ENCODE measurements at regions not wholly inside any gene's neighbourhood (a gene's known extent, or its start where the extent isn't known, plus 50 kb on each side); places are given as distances from the start of the nearest gene placed in this dataset.

DNA sequence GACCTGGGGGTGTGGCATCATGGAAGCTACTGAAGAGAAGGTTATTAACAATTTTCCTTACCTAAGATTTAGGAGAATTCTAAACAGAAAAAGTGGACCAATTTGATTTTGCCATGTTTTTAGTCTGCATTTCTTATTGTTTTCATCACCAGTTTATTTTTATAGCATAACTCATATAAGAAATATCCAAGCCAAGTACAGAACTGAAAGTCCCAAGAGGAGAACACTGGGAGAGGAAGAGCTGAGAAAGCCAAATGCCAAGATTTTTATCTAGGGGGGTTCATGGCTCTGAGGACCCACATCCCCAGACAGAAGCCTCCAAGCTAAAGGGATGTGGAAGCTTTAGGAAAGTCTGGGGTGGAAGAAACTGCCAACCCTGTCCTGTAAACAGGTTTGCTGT, 109.4 kb upstream of the DUSP10 start:
- TF ChIP-seq, protein P1, sequence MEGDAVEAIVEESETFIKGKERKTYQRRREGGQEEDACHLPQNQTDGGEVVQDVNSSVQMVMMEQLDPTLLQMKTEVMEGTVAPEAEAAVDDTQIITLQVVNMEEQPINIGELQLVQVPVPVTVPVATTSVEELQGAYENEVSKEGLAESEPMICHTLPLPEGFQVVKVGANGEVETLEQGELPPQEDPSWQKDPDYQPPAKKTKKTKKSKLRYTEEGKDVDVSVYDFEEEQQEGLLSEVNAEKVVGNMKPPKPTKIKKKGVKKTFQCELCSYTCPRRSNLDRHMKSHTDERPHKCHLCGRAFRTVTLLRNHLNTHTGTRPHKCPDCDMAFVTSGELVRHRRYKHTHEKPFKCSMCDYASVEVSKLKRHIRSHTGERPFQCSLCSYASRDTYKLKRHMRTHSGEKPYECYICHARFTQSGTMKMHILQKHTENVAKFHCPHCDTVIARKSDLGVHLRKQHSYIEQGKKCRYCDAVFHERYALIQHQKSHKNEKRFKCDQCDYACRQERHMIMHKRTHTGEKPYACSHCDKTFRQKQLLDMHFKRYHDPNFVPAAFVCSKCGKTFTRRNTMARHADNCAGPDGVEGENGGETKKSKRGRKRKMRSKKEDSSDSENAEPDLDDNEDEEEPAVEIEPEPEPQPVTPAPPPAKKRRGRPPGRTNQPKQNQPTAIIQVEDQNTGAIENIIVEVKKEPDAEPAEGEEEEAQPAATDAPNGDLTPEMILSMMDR (IDR thresholded peaks at IDR 0.05): no peak
- no peak for TF ChIP-seq POLR2A (IDR thresholded peaks at IDR 0.05)

All from uterus (tissue), 2 donors.